H9 (cell line): ENCODE measurements at regions not wholly inside any gene's neighbourhood (a gene's known extent, or its start where the extent isn't known, plus 50 kb on each side); places are given as distances from the start of the nearest gene placed in this dataset.

Experiments
- DNase-seq: peaks from one replicate; pipeline ENCODE4 v3.0.0-alpha.2; 2017
- H2AFZ ChIP-seq: one replicate; pipeline ENCODE4 v1.6.1; 2013; ENCODE audit warnings: mild to moderate bottlenecking, low read length, control low read depth, moderate library complexity
- H2AK5ac ChIP-seq: 2 replicates; pipeline ENCODE4 v1.6.1; 2013; ENCODE audit warnings: low read length, control low read depth, mixed read lengths; ENCODE audit not compliant: insufficient read length
- H2BK120ac ChIP-seq: one replicate; pipeline ENCODE4 v1.6.1; 2013; ENCODE audit warnings: low read depth, mild to moderate bottlenecking, low read length, control low read depth, inconsistent platforms; ENCODE audit not compliant: poor library complexity, severe bottlenecking
- H2BK12ac ChIP-seq: 2 replicates; pipeline ENCODE4 v1.6.1; 2013; ENCODE audit warnings: low read length, control low read depth, mixed read lengths, low read depth; ENCODE audit not compliant: insufficient read length
- H2BK15ac ChIP-seq: 2 replicates; pipeline ENCODE4 v1.6.1; 2013; ENCODE audit warnings: low read depth, low read length, control low read depth
- H2BK20ac ChIP-seq: one replicate; pipeline ENCODE4 v1.6.1; 2013; ENCODE audit warnings: low read depth, mild to moderate bottlenecking, low read length, control low read depth, inconsistent platforms; ENCODE audit not compliant: poor library complexity, severe bottlenecking
- H2BK5ac ChIP-seq: 2 replicates; pipeline ENCODE4 v1.6.1; 2013; ENCODE audit warnings: low read length, control low read depth, mixed read lengths; ENCODE audit not compliant: insufficient read length
- H3K14ac ChIP-seq: 2 replicates; pipeline ENCODE4 v1.6.1; 2013; ENCODE audit warnings: low read length, control low read depth; ENCODE audit not compliant: insufficient read depth
- H3K18ac ChIP-seq: 2 replicates; pipeline ENCODE4 v1.6.1; 2013; ENCODE audit warnings: low read depth, mild to moderate bottlenecking, mixed read lengths, low read length, control low read depth; ENCODE audit not compliant: insufficient read length
- H3K23ac ChIP-seq: 2 replicates; pipeline ENCODE4 v1.6.1; 2013; ENCODE audit warnings: low read length, control low read depth, mixed read lengths, low read depth; ENCODE audit not compliant: insufficient read length
- H3K23me2 ChIP-seq: 2 replicates; pipeline ENCODE4 v1.6.1; 2013; ENCODE audit warnings: low read depth, mild to moderate bottlenecking, mixed read lengths, low read length, control low read depth; ENCODE audit not compliant: insufficient read length, poor library complexity, severe bottlenecking
- H3K27ac ChIP-seq: 2 replicates; pipeline ENCODE4 v1.5.1; 2013; ENCODE audit warnings: low read length, control low read depth, mixed read lengths, low read depth; ENCODE audit not compliant: insufficient read length
- H3K27me3 ChIP-seq: 2 replicates; pipeline ENCODE4 v1.6.1; 2013; ENCODE audit warnings: low read length, control low read depth, inconsistent platforms; ENCODE audit not compliant: insufficient read depth
- H3K4ac ChIP-seq: 2 replicates; pipeline ENCODE4 v1.6.1; 2013; ENCODE audit warnings: low read depth, mild to moderate bottlenecking, control low read depth, inconsistent platforms, low read length, moderate library complexity
- H3K4me1 ChIP-seq: 2 replicates; pipeline ENCODE4 v1.6.1; 2013; ENCODE audit warnings: low read length, control low read depth, inconsistent platforms; ENCODE audit not compliant: insufficient read depth
- H3K4me2 ChIP-seq: 2 replicates; pipeline ENCODE4 v1.6.1; 2013; ENCODE audit warnings: low read length, control low read depth, mixed read lengths; ENCODE audit not compliant: insufficient read length, insufficient read depth
- H3K56ac ChIP-seq: 2 replicates; pipeline ENCODE4 v1.6.1; 2013; ENCODE audit warnings: low read depth, mild to moderate bottlenecking, mixed read lengths, low read length, control low read depth; ENCODE audit not compliant: insufficient read length
- H3K79me1 ChIP-seq: 2 replicates; pipeline ENCODE4 v1.6.1; 2013; ENCODE audit warnings: low read depth, mild to moderate bottlenecking, moderate library complexity, low read length, control low read depth, inconsistent platforms; ENCODE audit not compliant: insufficient read depth, poor library complexity, severe bottlenecking
- H3K79me2 ChIP-seq: 2 replicates; pipeline ENCODE4 v1.6.1; 2013; ENCODE audit warnings: low read length, control low read depth, inconsistent platforms; ENCODE audit not compliant: insufficient read depth
- H3K9ac ChIP-seq: 2 replicates; pipeline ENCODE4 v1.6.1; 2013; ENCODE audit warnings: low read length, control low read depth, mixed read lengths; ENCODE audit not compliant: insufficient read length; ENCODE audit errors: extremely low read depth
- H3K9me3 ChIP-seq: one replicate; pipeline ENCODE4 v1.6.1; 2013; ENCODE audit warnings: low read depth, low read length, inconsistent platforms; ENCODE audit not compliant: control insufficient read depth
- H3T11ph ChIP-seq: one replicate; pipeline ENCODE4 v1.6.1; 2013; ENCODE audit warnings: mild to moderate bottlenecking, low read length, control low read depth, inconsistent platforms
- H4K20me1 ChIP-seq: one replicate; pipeline ENCODE4 v1.6.1; 2013; ENCODE audit not compliant: control insufficient read depth, insufficient read length, insufficient read depth
- H4K5ac ChIP-seq: 2 replicates; pipeline ENCODE4 v1.6.1; 2013; ENCODE audit warnings: low read depth, mild to moderate bottlenecking, mixed read lengths, low read length, control low read depth; ENCODE audit not compliant: insufficient read length
- H4K8ac ChIP-seq: replicated peaks from 2 replicates; pipeline ENCODE4 v1.6.1; 2013; ENCODE audit warnings: low read length, control low read depth, mixed read lengths, low read depth; ENCODE audit not compliant: insufficient read length
- H4K91ac ChIP-seq: 2 replicates; pipeline ENCODE4 v1.6.1; 2013; ENCODE audit warnings: low read depth, mild to moderate bottlenecking, moderate library complexity, mixed read lengths, low read length, control low read depth; ENCODE audit not compliant: insufficient read length
- H3K27ac Mint-ChIP-seq, 3 experiments: 2 replicates in 2 of 3; 3 replicates in 1 of 3; pipeline ENCODE4 v1.8.0; 2020 to 2021; ENCODE audit warnings: mixed read lengths in 3 of 3, mild to moderate bottlenecking in 1 of 3, moderate library complexity in 1 of 3
- H3K27me3 Mint-ChIP-seq: 2 replicates; pipeline ENCODE4 v1.8.0; 2021; ENCODE audit warnings: low read depth, mild to moderate bottlenecking, moderate library complexity, mixed read lengths
- H3K36me3 Mint-ChIP-seq, 3 experiments: 2 replicates in 2 of 3; 3 replicates in 1 of 3; pipeline ENCODE4 v1.8.0; 2020 to 2021; ENCODE audit warnings: low read depth in 3 of 3, mixed read lengths in 3 of 3; ENCODE audit not compliant: insufficient read depth in 1 of 3
- H3K4me1 Mint-ChIP-seq, 2 experiments: 2 replicates each; pipeline ENCODE4 v1.8.0; 2020; ENCODE audit warnings: mixed read lengths in 2 of 2
- H3K4me3 Mint-ChIP-seq, 2 experiments: 2 replicates in 1 of 2; 3 replicates in 1 of 2; pipeline ENCODE4 v1.8.0; 2020 to 2021; ENCODE audit warnings: mild to moderate bottlenecking in 2 of 2, mixed read lengths in 2 of 2, moderate library complexity in 1 of 2
- H3K9me3 Mint-ChIP-seq, 2 experiments: 2 replicates in 1 of 2; 3 replicates in 1 of 2; pipeline ENCODE4 v1.8.0; 2020; ENCODE audit warnings: mild to moderate bottlenecking in 2 of 2, mixed read lengths in 2 of 2, moderate library complexity in 1 of 2
- CTCF ChIP-seq: fragments of 200-600 bp; sonication (generic); conservative IDR thresholded peaks from 3 replicates; pipeline ENCODE4 v1.8.0; 2021; ENCODE audit warnings: antibody characterized with exemption, mild to moderate bottlenecking
- WGBS: extraction: QIAGEN DNeasy Blood & Tissue Kit; methylation state at CpG from one replicate; pipeline ENCODE4 v1.1.7; 2013; ENCODE audit warnings: missing lambda C conversion rate, low lambda C conversion rate, mixed read lengths; ENCODE audit not compliant: insufficient read length; ENCODE audit errors: extremely low coverage; 5-methylcytosine and 5-hydroxymethylcytosine counted together

GRCh38 chr14:41957459-41957858 is 350.8 kb downstream of the LRFN5 start:
- TF ChIP-seq CTCF = no peak
- Histone ChIP-seq H3K27me3 (no peaks in the 10 kb centered on the region), H3K23me2 (no peaks in the 10 kb centered on the region), H2BK12ac (no peak overlapping the region), H4K5ac (no peak overlapping the region), H3K56ac (no peak overlapping the region), H3K9me3 (no peaks in the 10 kb centered on the region), H4K91ac (no peak overlapping the region), H3K79me1 (no peaks in the 10 kb centered on the region), H2BK20ac (no peak overlapping the region), H2BK5ac (no peak overlapping the region), H3K79me2 (no peaks in the 10 kb centered on the region), H2AFZ (no peak overlapping the region), H3T11ph (no peak overlapping the region), H2AK5ac (no peak overlapping the region), H3K4ac (no peak overlapping the region), H4K20me1 (no peaks in the 10 kb centered on the region), H3K23ac (no peak overlapping the region), H2BK15ac (no peak overlapping the region), H2BK120ac (no peak overlapping the region), H3K4me1 (no peaks in the 10 kb centered on the region), H3K14ac (no peak overlapping the region), H3K18ac (no peak overlapping the region), H4K8ac (no peak overlapping the region), H3K27ac (no peak overlapping the region), H3K9ac (no peak overlapping the region), H3K4me2 (no peak overlapping the region)
- H3K36me3 Mint-ChIP-seq = no peaks in the 10 kb centered on the region
- no peaks in the 10 kb centered on the region for H3K4me1 Mint-ChIP-seq
- WGBS = no CpG with 5 or more reads among the region's 1 CpG
- no peak overlapping the region for H3K27ac Mint-ChIP-seq
- no peaks in the 10 kb centered on the region; a peak in 1 of 5 replicates for H3K9me3 Mint-ChIP-seq
- no peak for DNase-seq
- no peak overlapping the region for H3K4me3 Mint-ChIP-seq
- H3K27me3 Mint-ChIP-seq = no peaks in the 10 kb centered on the region
